ENCODE measurements at regions not wholly inside any gene's neighbourhood (a gene's known extent, or its start where the extent isn't known, plus 50 kb on each side); places are given as distances from the start of the nearest gene placed in this dataset.

- Mint-ChIP-seq H3K9me3 (ENCODE audit: low read depth, unreplicated experiment) (peaks cover 3% of the 10 kb centered on the region), H3K36me3 (ENCODE audit: insufficient read depth, unreplicated experiment) (no peaks in the 10 kb centered on the region), H3K4me1 (ENCODE audit: low read depth, unreplicated experiment) (peaks cover 35% of the 10 kb centered on the region), H3K27me3 (ENCODE audit: unreplicated experiment) (no peaks in the 10 kb centered on the region), H3K27ac (ENCODE audit: unreplicated experiment) (no peak overlapping the region), H3K4me3 (ENCODE audit: low read depth, unreplicated experiment) (no peak overlapping the region)
- BruUV-seq (replicated peaks), result no TSS peak
- no peak for DNase-seq
- CTCF ChIA-PET, result interaction anchor here (0.6 to 0.7 kb wide), 2 partner anchors 25 to 26 kb away, joined by 3 read pairs; no protein-coding TSS in a partner anchor
- intact Hi-C loops (cut with micrococcal nuclease; ENCODE audit: unreplicated experiment), result no loop called here
- no peak for TF ChIP-seq CTCF (IDR thresholded peaks at IDR 0.05; ENCODE audit: unreplicated experiment)
Measured at GRCh38 chr20:53891306-53891894, 179.0 kb downstream of the BCAS1 start.

GRCh38 chr20:53890443-53891305 lies 179.7 kb downstream of the BCAS1 start:
- H3K4me1 Mint-ChIP-seq (ENCODE audit: low read depth, unreplicated experiment), result peaks cover 35% of the 10 kb centered on the region
- no peak overlapping the region for H3K4me3 Mint-ChIP-seq (ENCODE audit: low read depth, unreplicated experiment)
- CTCF ChIA-PET, result interaction anchor here (0.6 to 0.7 kb wide), 2 partner anchors 26 to 152 kb away, joined by 3 read pairs; no protein-coding TSS in a partner anchor
- intact Hi-C loops (cut with micrococcal nuclease; ENCODE audit: unreplicated experiment), result no loop called here
- TF ChIP-seq CTCF (IDR thresholded peaks at IDR 0.05; ENCODE audit: unreplicated experiment), result no peak
- H3K36me3 Mint-ChIP-seq (ENCODE audit: insufficient read depth, unreplicated experiment), result no peaks in the 10 kb centered on the region
- no peaks in the 10 kb centered on the region for H3K27me3 Mint-ChIP-seq (ENCODE audit: unreplicated experiment)
- BruUV-seq (replicated peaks), result no TSS peak
- no peak overlapping the region for H3K27ac Mint-ChIP-seq (ENCODE audit: unreplicated experiment)
- DNase-seq, result peak; percentile 59
- H3K9me3 Mint-ChIP-seq (ENCODE audit: low read depth, unreplicated experiment), result peaks cover 3% of the 10 kb centered on the region

GRCh38 chr20:53889411-53890148 lies 180.8 kb downstream of the BCAS1 start:
- Mint-ChIP-seq H3K4me1 (ENCODE audit: low read depth, unreplicated experiment) (peaks cover 40% of the 10 kb centered on the region), H3K27me3 (ENCODE audit: unreplicated experiment) (no peaks in the 10 kb centered on the region), H3K36me3 (ENCODE audit: insufficient read depth, unreplicated experiment) (no peaks in the 10 kb centered on the region), H3K4me3 (ENCODE audit: low read depth, unreplicated experiment) (no peak overlapping the region), H3K9me3 (ENCODE audit: low read depth, unreplicated experiment) (peaks cover 3% of the 10 kb centered on the region), H3K27ac (ENCODE audit: unreplicated experiment) (no peak overlapping the region)
- CTCF ChIA-PET, result interaction anchor here (0.7 kb wide), 1 partner anchor 151 kb away, joined by 3 read pairs; no protein-coding TSS in a partner anchor
- intact Hi-C loops (cut with micrococcal nuclease; ENCODE audit: unreplicated experiment), result no loop called here
- no peak for TF ChIP-seq CTCF (IDR thresholded peaks at IDR 0.05; ENCODE audit: unreplicated experiment)
- no peak for DNase-seq
- no TSS peak for BruUV-seq (replicated peaks)

- no TSS peak for BruUV-seq (replicated peaks)
- intact Hi-C loops (cut with micrococcal nuclease; ENCODE audit: unreplicated experiment), result no loop called here
- H3K27me3 Mint-ChIP-seq (ENCODE audit: unreplicated experiment), result no peaks in the 10 kb centered on the region
- no peak overlapping the region for H3K27ac Mint-ChIP-seq (ENCODE audit: unreplicated experiment)
- no peaks in the 10 kb centered on the region for H3K36me3 Mint-ChIP-seq (ENCODE audit: insufficient read depth, unreplicated experiment)
- peaks cover 3% of the 10 kb centered on the region for H3K9me3 Mint-ChIP-seq (ENCODE audit: low read depth, unreplicated experiment)
- peaks cover 45% of the 10 kb centered on the region for H3K4me1 Mint-ChIP-seq (ENCODE audit: low read depth, unreplicated experiment)
- DNase-seq, result no peak
- no peak overlapping the region for H3K4me3 Mint-ChIP-seq (ENCODE audit: low read depth, unreplicated experiment)
- CTCF ChIA-PET, result no interaction called here
- TF ChIP-seq CTCF (IDR thresholded peaks at IDR 0.05; ENCODE audit: unreplicated experiment), result no peak
Measured at GRCh38 chr20:53888951-53889350, 181.4 kb downstream of the BCAS1 start.

All from Calu3 (cell line).